Natural killer cell (primary cell): ENCODE measurements at regions not wholly inside any gene's neighbourhood (a gene's known extent, or its start where the extent isn't known, plus 50 kb on each side); places are given as distances from the start of the nearest gene placed in this dataset.

Experiments
- ATAC-seq, 3 donors: fragments of 150-1000 bp in 2 of 3; fragments of 200-7000 bp in 1 of 3; cut with Tn5 transposase; 1 replicate in 1 of 3; 2 replicates in 2 of 3; pipeline ENCODE4 v1.10.0; 2021; ENCODE audit warnings: mild to moderate bottlenecking in 2 of 3, moderate library complexity in 2 of 3
- DNase-seq, 2 donors: peaks; one replicate each; pipeline versions ENCODE4 v3.0.0 to v3.0.0-alpha.2; 2013 to 2021; ENCODE audit warnings: mixed read lengths in 1 of 2
- H3K27ac ChIP-seq: one replicate; pipeline ENCODE4 v1.5.1; 2013; ENCODE audit warnings: mild to moderate bottlenecking, low read length
- H3K27me3 ChIP-seq: one replicate; pipeline ENCODE4 v1.6.1; 2013; ENCODE audit warnings: low read length; ENCODE audit not compliant: control insufficient read depth, insufficient read depth
- H3K36me3 ChIP-seq: one replicate; pipeline ENCODE4 v1.6.1; 2013; ENCODE audit warnings: low read length; ENCODE audit not compliant: control insufficient read depth, insufficient read depth
- H3K4me1 ChIP-seq: one replicate; pipeline ENCODE4 v1.6.1; 2013; ENCODE audit warnings: low read length; ENCODE audit not compliant: control insufficient read depth, insufficient read depth
- H3K4me3 ChIP-seq: one replicate; pipeline ENCODE4 v1.5.1; 2013; ENCODE audit warnings: low read length
- H3K9me3 ChIP-seq: one replicate; pipeline ENCODE4 v1.6.1; 2013; ENCODE audit warnings: low read length; ENCODE audit not compliant: control insufficient read depth, insufficient read depth
- H3K27ac Mint-ChIP-seq, 2 donors: one replicate each; pipeline ENCODE4 v1.8.0; 2022; ENCODE audit warnings: mild to moderate bottlenecking in 2 of 2, mixed read lengths in 2 of 2, moderate library complexity in 1 of 2
- H3K27me3 Mint-ChIP-seq, 2 donors: one replicate each; pipeline ENCODE4 v1.8.0; 2022; ENCODE audit warnings: low read depth in 2 of 2, mixed read lengths in 2 of 2
- H3K36me3 Mint-ChIP-seq: one replicate; pipeline ENCODE4 v1.8.0; 2022; ENCODE audit warnings: mixed read lengths
- H3K4me1 Mint-ChIP-seq, 2 donors: one replicate each; pipeline ENCODE4 v1.8.0; 2022; ENCODE audit warnings: mixed read lengths in 2 of 2
- H3K4me3 Mint-ChIP-seq: one replicate; pipeline ENCODE4 v1.8.0; 2022; ENCODE audit warnings: mild to moderate bottlenecking, moderate library complexity, mixed read lengths
- H3K9me3 Mint-ChIP-seq, 2 donors: one replicate each; pipeline ENCODE4 v1.8.0; 2022; ENCODE audit warnings: mixed read lengths in 2 of 2
- CTCF ChIP-seq: fragments of 200-600 bp; IDR thresholded peaks from one replicate; pipeline ENCODE4 v1.8.0; 2022; ENCODE audit warnings: antibody characterized with exemption
- WGBS: methylation state at CpG from one replicate; pipeline ENCODE4 v1.1.7; 2013; ENCODE audit warnings: missing lambda C conversion rate; ENCODE audit not compliant: insufficient coverage; 5-methylcytosine and 5-hydroxymethylcytosine counted together
- intact Hi-C: fragments of 100-400 bp; cut with micrococcal nuclease; formaldehyde crosslinking; loops from one replicate; pipeline ENCODE4 v1.14.2; 2022

DNA sequence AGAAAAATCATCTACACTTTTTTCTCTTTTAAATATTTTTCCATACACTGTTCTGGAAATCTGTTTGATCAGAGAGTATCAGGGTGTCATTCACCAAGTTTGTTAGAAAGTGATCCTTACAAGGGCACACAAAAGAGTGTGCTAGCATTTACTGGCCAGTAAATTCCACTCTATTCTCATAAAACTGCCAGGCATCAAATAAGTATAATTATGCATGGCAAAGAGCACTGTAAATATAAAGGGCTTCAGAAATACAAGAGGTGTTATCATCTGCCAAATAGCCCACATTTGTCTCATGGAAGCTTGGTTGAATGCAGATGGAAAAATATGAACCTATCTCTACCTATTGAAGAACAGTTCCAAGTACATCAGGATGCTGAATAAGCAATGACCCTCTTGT, 847.3 kb upstream of the ACVR2A start:
- Histone ChIP-seq H3K27me3 (no peaks in the 10 kb centered on the region), H3K36me3 (no peaks in the 10 kb centered on the region), H3K4me3 (no peak overlapping the region), H3K9me3 (no peaks in the 10 kb centered on the region), H3K4me1 (no peaks in the 10 kb centered on the region), H3K27ac (no peak overlapping the region)
- H3K9me3 Mint-ChIP-seq = peaks cover 3 to 8% of the 10 kb centered on the region in 2 donors
- intact Hi-C loops = no loop called here
- H3K36me3 Mint-ChIP-seq = no peaks in the 10 kb centered on the region
- DNase-seq (no peak), ATAC-seq (no peak)
- H3K27ac Mint-ChIP-seq = no peak overlapping the region
- no peak overlapping the region for H3K4me3 Mint-ChIP-seq
- no peaks in the 10 kb centered on the region for H3K4me1 Mint-ChIP-seq
- H3K27me3 Mint-ChIP-seq = no peaks in the 10 kb centered on the region
- no peak for TF ChIP-seq CTCF

GRCh38 chr2:146994246-146994645, 850.6 kb upstream of the ACVR2A start:
- 75% methylated on average over 1 of the region's 1 CpG for WGBS
- H3K9me3 ChIP-seq = no peaks in the 10 kb centered on the region
- Mint-ChIP-seq H3K4me1 (no peaks in the 10 kb centered on the region), H3K27ac (no peak overlapping the region), H3K4me3 (no peak overlapping the region), H3K36me3 (no peaks in the 10 kb centered on the region), H3K9me3 (peaks cover 0 to 5% of the 10 kb centered on the region in 2 donors), H3K27me3 (no peaks in the 10 kb centered on the region)
- no peak for TF ChIP-seq CTCF
- ATAC-seq (no peak), DNase-seq (no peak)
- no peaks in the 10 kb centered on the region for H3K27me3 ChIP-seq
- no peaks in the 10 kb centered on the region for H3K4me1 ChIP-seq
- H3K36me3 ChIP-seq = no peaks in the 10 kb centered on the region
- H3K27ac ChIP-seq = no peak overlapping the region
- intact Hi-C loops = no loop called here
- no peak overlapping the region for H3K4me3 ChIP-seq

DNA sequence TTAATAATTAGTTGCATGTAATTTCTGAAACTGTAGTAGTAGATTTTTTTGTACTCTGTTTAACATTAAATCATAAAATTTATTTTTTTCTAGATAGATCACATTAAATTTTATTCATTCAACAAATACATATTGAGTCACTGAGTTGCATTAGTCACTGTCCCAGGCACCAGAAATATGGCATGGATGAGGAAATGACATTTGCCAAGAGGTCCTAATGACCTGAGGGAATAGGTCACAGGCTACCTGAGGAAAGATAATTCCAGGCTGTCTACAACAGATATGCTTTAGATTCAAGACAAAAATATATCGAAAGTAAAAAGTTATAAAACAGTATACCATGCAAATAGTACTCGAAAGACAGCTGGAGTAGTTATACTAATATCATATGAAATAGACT, 852.4 kb upstream of the ACVR2A start:
- DNase-seq = no peak
- ATAC-seq = no peak
- H3K4me1 Mint-ChIP-seq = no peaks in the 10 kb centered on the region
- H3K36me3 Mint-ChIP-seq = no peaks in the 10 kb centered on the region
- no peak overlapping the region for H3K27ac Mint-ChIP-seq
- no peak overlapping the region for H3K4me3 Mint-ChIP-seq
- Histone ChIP-seq H3K4me3 (no peak overlapping the region), H3K27ac (no peak overlapping the region), H3K9me3 (no peaks in the 10 kb centered on the region), H3K27me3 (no peaks in the 10 kb centered on the region), H3K36me3 (no peaks in the 10 kb centered on the region), H3K4me1 (no peaks in the 10 kb centered on the region)
- intact Hi-C loops = no loop called here
- H3K27me3 Mint-ChIP-seq = no peaks in the 10 kb centered on the region
- H3K9me3 Mint-ChIP-seq = peaks cover 0 to 5% of the 10 kb centered on the region in 2 donors
- WGBS = no CpG with 5 or more reads among the region's 2 CpGs
- TF ChIP-seq CTCF = no peak

DNA sequence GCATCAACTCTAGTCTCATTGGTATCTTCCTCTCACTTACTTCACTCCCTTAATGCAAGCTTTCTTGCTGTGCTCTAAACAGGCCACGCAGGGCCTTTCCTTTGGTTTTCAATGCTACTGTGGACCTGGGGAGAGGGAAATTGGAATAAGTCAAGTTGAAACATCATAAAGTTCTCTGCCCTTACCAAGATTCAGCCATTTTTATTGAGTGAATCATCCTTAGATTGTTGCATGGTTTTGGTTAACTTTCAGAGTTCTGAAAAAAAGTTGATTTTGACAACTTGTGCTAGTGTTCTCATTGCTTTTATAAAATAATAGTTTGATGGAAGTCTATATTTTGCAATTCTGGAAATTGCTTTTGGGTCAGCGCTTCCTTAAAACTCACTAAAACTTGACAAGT, 852.8 kb upstream of the ACVR2A start:
- Mint-ChIP-seq H3K4me1 (no peaks in the 10 kb centered on the region), H3K27me3 (no peaks in the 10 kb centered on the region), H3K4me3 (no peak overlapping the region), H3K9me3 (peaks cover 0 to 5% of the 10 kb centered on the region in 2 donors), H3K36me3 (no peaks in the 10 kb centered on the region), H3K27ac (no peak overlapping the region)
- ATAC-seq = no peak
- Histone ChIP-seq H3K36me3 (no peaks in the 10 kb centered on the region), H3K27me3 (no peaks in the 10 kb centered on the region), H3K4me1 (no peaks in the 10 kb centered on the region), H3K4me3 (no peak overlapping the region), H3K9me3 (no peaks in the 10 kb centered on the region), H3K27ac (no peak overlapping the region)
- no peak for TF ChIP-seq CTCF
- no CpG with 5 or more reads among the region's 2 CpGs for WGBS
- DNase-seq = no peak
- intact Hi-C loops = no loop called here
